T-helper 1 cell treated with Interleukin-12 subunit alpha and Interleukin-12 subunit beta and Interleukin-4 antibody, amounts not matched to agents 30 ng/mL and 1 ng/mL, for 36 hours (primary cell): ENCODE measurements at regions not wholly inside any gene's neighbourhood (a gene's known extent, or its start where the extent isn't known, plus 50 kb on each side); places are given as distances from the start of the nearest gene placed in this dataset.
"Not testable (repeated sequence)": the region's sequence is repeated elsewhere in the genome, so short reads cannot be mapped to it uniquely, and the experiment has no call there.

Experiments
- intact Hi-C: fragments of 100-400 bp; cut with micrococcal nuclease; formaldehyde crosslinking; loops from one replicate; pipeline ENCODE4 v1.15.1; 2024

DNA sequence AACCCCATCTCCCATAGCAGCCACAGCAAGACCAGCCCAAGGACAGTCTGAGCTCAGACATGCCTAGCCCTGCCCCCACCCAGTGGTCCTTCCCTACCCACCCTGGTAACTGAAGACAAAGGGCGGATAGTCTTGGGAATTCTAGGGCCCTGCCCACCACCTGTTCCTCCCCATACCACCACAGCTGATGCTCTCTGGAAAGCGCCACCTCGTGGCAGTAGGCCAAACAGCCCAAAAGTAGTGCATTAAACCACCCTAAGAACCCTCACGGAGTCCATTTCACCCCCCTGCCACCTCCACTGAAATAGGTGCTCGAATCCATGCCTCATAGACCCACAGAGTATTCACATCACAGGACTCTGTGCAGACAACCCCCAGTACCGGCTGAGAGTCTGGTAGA lies 1021.4 kb downstream of the CDH8 start:
- intact Hi-C loops = no loop called here

- intact Hi-C loops = no loop called here
Observed at GRCh38 chr16:61007694-61008093, 1028.5 kb downstream of the CDH8 start.

DNA sequence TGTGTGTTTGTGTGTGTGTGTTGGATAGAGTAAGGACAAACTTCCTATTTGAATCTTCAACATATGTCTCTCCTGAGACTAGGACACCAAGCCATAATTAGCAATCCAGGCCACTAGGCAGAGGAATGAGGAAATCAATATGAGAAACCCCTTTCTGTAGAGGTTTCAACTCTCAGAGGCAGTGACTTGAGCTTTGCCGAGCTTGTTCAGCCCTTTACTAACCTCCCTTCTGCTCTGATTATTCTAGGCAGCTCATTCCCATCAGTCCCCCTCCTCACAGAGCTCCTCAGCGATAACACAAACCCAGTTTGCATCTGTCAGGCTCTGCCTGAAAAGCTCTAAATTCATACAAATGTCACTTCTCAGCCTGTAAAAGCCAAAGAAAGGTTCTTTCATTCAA lies 1030.3 kb downstream of the CDH8 start:
- intact Hi-C loops = no loop called here

DNA sequence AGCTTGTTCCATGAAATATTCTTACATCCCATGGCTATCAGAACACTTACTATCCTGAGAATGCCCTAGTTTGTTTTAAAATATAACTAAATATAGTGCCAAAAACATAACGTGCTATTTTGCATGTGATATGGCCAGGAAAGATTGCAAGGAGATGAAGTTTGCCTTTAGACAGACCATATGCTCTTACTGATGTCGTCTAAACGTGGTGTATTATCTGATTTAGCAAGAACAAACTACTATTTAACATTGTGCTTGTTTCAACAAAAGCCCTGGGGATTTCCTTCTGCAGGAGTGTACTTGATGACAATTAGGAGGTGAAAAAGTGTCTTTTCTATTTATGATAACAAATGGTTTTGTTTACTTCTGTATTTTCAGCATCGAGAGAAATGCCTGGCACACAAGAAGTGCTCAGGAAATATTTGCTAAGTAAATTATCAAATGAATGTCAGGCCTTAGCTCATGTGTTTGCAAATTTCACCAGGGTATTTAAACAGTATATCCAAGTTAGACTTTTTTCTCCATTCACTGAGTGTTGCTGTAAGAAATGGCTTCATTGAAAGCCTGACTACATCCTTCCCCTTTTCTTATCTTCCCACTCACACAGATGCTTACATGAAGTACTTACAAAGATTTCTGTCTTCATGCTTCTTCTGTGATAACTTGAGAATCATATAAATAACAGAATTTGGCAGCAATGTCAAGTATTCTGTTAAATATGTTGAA lies 1033.6 kb downstream of the CDH8 start:
- intact Hi-C loops = no loop called here

- intact Hi-C loops = no loop called here
Observed at GRCh38 chr16:60991886-60992285, 1044.4 kb downstream of the CDH8 start.

GRCh38 chr16:60989592-60989991 lies 1046.6 kb downstream of the CDH8 start:
- intact Hi-C loops = no loop called here

GRCh38 chr16:60979119-60979518 lies 1057.1 kb downstream of the CDH8 start:
- intact Hi-C loops = no loop called here

DNA sequence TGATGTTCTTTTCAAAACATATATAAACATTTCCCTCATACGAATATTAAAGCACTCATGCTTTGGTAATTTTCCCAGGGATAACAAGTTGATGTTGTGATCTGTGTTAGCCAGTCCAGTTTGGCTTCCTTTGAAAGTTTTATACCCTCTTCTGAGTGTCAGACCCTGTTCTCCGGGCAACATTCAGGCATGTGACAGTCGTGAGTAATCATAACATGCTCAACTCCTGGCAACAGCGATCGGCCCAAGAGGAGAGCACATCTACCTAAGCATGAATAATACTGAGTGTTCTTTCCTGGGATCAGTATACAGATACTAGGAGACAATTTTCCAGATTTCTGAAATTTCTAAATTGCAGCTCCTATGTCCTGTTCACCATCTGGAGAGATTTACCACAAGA lies 1086.4 kb downstream of the CDH8 start:
- intact Hi-C loops = no loop called here

DNA sequence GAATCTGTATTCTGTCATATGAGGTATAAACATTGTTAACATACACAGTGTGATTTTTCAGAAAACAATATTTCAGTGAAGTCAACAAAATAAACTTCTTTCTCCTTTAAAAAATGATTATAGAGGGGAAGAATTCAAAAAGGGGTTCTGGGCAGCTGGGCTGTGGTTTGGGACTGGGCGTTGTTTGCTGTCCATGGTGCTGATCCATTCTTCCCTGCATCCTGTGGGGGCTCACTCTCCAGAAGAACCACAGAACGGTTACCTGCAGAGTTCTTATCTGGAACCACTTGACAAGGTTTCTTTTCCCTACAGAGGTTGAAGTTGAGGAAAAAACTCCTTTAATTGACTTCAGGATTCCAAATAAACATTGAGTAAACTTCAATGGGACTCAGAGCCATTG lies 1091.0 kb downstream of the CDH8 start:
- intact Hi-C loops = no loop called here

DNA sequence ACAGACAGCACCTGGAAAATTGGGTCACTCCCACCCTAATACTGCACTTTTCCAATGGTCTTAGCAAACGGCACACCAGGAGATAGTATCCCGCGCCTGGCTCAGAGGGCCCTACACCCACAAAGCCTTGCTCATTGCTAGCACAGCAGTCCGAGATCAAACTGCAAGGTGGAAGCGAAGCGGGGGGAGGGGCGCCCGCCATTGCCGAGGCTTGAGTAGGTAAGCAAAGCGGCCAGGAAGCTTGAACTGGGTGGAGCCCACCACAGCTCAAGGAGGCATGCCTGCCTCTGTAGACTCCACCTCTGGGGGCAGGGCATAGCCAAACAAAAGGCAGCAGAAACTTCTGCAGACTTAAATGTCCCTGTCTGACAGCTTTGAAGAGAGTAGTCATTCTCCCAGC lies 1100.0 kb downstream of the CDH8 start:
- intact Hi-C loops = not testable (repeated sequence)

DNA sequence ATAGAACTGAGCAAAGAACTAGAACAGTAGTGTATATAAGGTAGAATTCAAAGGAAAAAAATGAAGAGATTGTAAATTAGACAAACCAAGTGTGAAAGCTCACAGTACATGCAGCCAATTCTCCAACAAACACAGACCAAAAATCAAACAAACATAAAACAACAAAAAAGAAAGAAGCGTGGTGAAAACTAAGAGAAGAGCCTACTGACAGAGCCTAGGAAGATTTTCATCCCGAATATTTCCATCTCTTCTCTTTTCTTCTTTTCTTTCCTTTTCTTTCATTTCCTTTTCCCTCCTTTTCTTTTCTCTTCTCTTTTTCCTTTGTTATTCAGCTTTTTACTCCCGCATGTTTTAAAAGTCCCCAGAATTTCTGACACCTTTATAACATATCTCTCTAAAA lies 1103.6 kb downstream of the CDH8 start:
- intact Hi-C loops = loop anchor here (5.0 kb wide), 1 partner anchor 845 kb away; no protein-coding TSS in a partner anchor

DNA sequence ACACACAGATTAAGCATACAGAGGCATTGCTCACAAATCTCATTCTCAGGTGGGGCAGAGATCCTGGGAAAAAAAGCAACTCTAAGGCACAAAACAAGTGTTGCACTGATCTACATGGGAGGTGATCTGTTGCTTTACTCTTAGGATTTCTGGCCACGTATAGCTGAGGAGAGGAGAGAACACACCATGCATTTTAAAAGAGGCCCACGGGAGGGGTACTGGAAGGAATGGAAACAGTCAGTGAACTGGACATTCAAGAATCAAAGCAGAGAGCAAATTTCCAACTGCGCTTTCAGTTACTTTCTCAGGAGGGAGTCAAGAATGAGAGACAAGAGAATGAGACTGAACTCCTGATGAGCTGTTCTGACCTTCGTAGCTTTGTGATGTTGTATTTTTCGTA lies 1105.9 kb downstream of the CDH8 start:
- intact Hi-C loops = loop anchor here (5.0 kb wide), 1 partner anchor 847 kb away; no protein-coding TSS in a partner anchor

GRCh38 chr16:60922920-60923319 lies 1113.3 kb downstream of the CDH8 start:
- intact Hi-C loops = no loop called here

DNA sequence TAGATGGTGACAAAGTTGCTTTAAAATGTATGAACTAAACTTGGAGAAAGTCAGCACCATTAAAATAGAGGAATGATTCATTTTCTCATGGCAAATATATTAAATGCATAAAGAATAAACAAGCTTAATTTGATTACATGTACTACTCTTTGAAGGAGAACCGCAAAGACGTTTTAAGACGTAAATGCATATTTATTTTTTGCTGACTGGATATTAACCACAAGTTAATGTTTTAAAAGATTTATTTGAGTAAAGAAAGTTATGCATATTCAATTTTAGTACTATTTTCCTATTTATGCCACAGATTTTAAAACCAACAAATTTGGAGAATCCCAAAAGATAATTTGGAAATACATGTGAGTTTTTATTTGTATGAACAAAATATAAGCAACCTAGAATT lies 1121.9 kb downstream of the CDH8 start:
- intact Hi-C loops = no loop called here

DNA sequence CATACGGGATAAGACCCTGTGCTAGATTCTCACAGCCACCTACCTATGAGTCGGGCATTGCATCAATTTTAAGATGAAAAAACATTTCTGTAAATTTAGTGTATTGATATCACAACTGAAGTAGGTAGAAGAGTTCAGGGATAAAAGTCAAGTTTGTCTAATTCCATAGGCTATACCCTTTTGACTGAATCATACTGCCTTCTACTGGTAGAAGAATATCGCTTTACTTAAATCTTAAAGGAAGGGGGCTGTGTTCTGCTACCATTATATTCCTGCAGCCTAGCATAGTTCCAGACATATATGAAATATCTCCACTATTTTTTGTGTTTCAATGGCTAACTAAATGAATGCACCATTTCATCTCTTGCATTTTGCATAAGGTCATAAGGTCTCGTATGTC lies 1128.6 kb downstream of the CDH8 start:
- intact Hi-C loops = no loop called here

- intact Hi-C loops = no loop called here
Observed at GRCh38 chr16:60905811-60906210, 1130.4 kb downstream of the CDH8 start.

DNA sequence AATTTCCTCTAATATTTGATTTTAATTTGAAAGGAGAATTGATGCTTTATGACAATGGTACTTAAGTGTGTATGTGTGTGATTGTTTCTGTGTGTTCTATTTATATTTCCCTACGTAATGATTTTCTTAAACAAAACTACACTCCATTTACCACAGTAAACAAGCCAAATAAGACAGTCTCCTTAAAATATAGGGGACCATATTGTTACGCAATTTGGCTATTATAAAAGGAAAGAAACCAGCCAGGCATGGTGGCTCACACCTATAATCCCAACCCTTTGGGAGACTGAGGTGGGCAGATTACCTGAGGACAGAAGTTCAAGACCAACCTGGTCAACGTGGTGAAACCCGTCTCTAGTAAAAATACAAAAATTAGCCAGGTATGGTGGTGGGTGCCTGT lies 1134.1 kb downstream of the CDH8 start:
- intact Hi-C loops = no loop called here

DNA sequence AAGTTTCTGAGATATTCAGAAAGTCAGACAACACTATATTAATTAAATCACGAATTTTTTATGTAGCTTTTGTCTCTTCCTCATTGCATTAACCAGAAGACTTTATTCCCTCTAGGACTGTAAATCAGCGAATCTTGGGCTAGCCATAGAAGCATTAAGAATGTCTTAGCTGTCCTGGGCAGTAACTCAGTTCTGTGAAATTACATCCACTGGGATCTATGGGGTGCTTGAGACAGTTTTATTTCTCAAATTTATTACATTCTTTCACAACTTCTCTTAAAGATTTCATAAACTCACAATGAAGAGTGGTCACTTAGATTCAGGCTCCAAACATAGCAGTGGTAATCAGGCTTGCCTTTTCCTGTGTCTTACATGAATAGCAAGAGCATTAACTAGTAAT lies 1153.4 kb downstream of the CDH8 start:
- intact Hi-C loops = no loop called here

- intact Hi-C loops = no loop called here
Observed at GRCh38 chr16:60852635-60853034, 1183.6 kb downstream of the CDH8 start.

DNA sequence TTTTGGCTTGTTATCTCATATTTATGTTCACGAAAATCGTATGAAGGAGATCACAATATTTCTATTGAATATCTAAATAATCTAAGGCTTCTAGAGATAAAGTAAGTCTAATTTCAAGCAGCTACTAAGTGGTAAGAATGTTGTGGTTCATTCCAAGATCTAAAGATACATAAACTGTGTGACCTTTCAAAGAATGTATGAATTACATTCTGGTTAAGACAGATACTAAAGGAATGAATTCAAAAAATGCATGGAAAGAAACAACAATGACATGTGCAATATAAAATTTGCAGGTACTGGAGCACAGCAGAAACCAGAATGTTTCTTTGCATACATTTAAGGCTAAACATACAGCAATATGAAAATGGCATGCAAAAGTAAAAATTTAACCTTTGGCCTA lies 1214.6 kb downstream of the CDH8 start:
- intact Hi-C loops = no loop called here

DNA sequence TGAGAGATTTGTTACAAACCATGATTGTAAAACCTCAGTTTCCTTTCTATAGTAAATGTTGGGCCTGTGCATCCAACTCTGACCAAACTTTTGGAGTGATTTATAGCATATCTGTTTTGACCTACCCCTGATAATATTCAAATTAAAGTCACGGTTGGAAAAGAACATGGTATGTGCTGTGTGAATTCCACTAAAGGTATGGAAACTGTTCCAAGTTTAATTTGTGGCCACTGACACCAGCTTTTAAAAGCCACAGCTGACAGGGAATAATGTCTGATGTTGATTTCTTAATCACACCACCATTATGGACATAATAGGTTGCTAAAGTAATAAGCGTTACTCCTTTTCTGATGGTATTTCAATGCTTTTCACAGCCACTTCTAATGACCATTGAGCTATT lies 1215.9 kb downstream of the CDH8 start:
- intact Hi-C loops = no loop called here

GRCh38 chr16:60818465-60818864 lies 1217.8 kb downstream of the CDH8 start:
- intact Hi-C loops = no loop called here

GRCh38 chr16:60816461-60816860 lies 1219.8 kb downstream of the CDH8 start:
- intact Hi-C loops = no loop called here

- intact Hi-C loops = no loop called here
Observed at GRCh38 chr16:60815865-60816264, 1220.4 kb downstream of the CDH8 start.
